ENCODE measurements at regions not wholly inside any gene's neighbourhood (a gene's known extent, or its start where the extent isn't known, plus 50 kb on each side); places are given as distances from the start of the nearest gene placed in this dataset.

DNA sequence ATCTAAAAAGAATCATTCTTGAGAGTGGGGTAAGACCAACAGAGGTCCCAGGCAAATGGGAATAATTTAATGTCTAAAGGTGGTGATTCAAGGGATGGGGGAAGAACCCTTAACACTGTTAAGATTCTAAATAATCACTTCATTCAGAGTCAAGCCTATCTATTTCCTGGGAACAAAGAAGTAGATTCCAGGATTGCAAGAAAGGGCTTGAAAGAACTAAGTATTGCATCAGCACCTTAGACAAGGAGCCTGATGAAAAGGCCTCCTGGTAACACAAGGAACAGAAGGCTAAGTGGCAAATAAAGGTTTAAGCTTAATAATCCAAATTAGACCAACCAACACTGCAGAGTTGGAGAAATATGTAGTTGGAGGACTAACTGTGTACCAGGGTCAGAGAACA lies 620.7 kb upstream of the BTBD3 start:
- ATAC-seq (no peak), DNase-seq (ENCODE audit: low read depth, low spot score) (no peak)
- no peak overlapping the region for H3K4me3 ChIP-seq (replicated peaks in 1 of 2; ENCODE audit: low read depth in 1 of 2, low read length in 2 of 2)
- BruUV-seq (replicated peaks) = no TSS peak
- no peaks in the 10 kb centered on the region for H3K27me3 ChIP-seq (ENCODE audit: insufficient read depth, low read length)
- TF ChIP-seq SRF (IDR thresholded peaks at IDR 0.05; ENCODE audit: low read depth) (no peak), JUND (IDR thresholded peaks at IDR 0.05) (no peak), ELF1 (IDR thresholded peaks at IDR 0.05; ENCODE audit: borderline replicate concordance, low read depth) (no peak), CEBPB (IDR thresholded peaks at IDR 0.05; ENCODE audit: low read depth) (no peak), EZH2 (IDR thresholded peaks at IDR 0.05) (no peak), CBX3 (IDR thresholded peaks at IDR 0.05; ENCODE audit: low read depth) (no peak), ZFX (IDR thresholded peaks at IDR 0.05) (no peak)
- TF ChIP-seq, protein P1, sequence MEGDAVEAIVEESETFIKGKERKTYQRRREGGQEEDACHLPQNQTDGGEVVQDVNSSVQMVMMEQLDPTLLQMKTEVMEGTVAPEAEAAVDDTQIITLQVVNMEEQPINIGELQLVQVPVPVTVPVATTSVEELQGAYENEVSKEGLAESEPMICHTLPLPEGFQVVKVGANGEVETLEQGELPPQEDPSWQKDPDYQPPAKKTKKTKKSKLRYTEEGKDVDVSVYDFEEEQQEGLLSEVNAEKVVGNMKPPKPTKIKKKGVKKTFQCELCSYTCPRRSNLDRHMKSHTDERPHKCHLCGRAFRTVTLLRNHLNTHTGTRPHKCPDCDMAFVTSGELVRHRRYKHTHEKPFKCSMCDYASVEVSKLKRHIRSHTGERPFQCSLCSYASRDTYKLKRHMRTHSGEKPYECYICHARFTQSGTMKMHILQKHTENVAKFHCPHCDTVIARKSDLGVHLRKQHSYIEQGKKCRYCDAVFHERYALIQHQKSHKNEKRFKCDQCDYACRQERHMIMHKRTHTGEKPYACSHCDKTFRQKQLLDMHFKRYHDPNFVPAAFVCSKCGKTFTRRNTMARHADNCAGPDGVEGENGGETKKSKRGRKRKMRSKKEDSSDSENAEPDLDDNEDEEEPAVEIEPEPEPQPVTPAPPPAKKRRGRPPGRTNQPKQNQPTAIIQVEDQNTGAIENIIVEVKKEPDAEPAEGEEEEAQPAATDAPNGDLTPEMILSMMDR (IDR thresholded peaks at IDR 0.05 in 2 of 3, conservative IDR thresholded peaks at IDR 0.05 in 1 of 3; ENCODE audit: borderline replicate concordance in 1 of 3, insufficient read depth in 1 of 3, low read depth in 2 of 3, low read length in 2 of 3) = no peak
- no peaks in the 10 kb centered on the region for H3K9me3 ChIP-seq (ENCODE audit: control insufficient read depth in 1 of 2, insufficient read depth in 1 of 2, low read depth in 1 of 2, low read length in 2 of 2)
- H3K9ac ChIP-seq (ENCODE audit: low read length) = no peak overlapping the region
- no peak overlapping the region for H3K27ac ChIP-seq (ENCODE audit: low read depth, low read length)
- no peaks in the 10 kb centered on the region for H4K20me1 ChIP-seq (ENCODE audit: insufficient read depth)
- H3K79me2 ChIP-seq (ENCODE audit: insufficient read depth, low read length) = no peaks in the 10 kb centered on the region
- no peaks in the 10 kb centered on the region; the same call in 1 of the 2 replicates for H3K9me2 ChIP-seq (ENCODE audit: insufficient read depth)
- H3K4me2 ChIP-seq (ENCODE audit: low read length) = no peak overlapping the region
- POLR2A ChIA-PET = no interaction called here
- no peak overlapping the region for H2AFZ ChIP-seq (ENCODE audit: low read depth, low read length, poor library complexity, severe bottlenecking)
- CTCF ChIA-PET = no interaction called here
- no peaks in the 10 kb centered on the region for H3K36me3 ChIP-seq (ENCODE audit: control insufficient read depth in 1 of 2, insufficient read depth in 2 of 2, low read length in 2 of 2)
- H3K4me1 ChIP-seq (ENCODE audit: control insufficient read depth in 1 of 2, insufficient read depth in 2 of 2, low read length in 2 of 2) = no peaks in the 10 kb centered on the region
- intact Hi-C loops (cut with micrococcal nuclease) = no loop called here
- RAD21 ChIA-PET (ENCODE audit: low non-redundant PET in 1 of 2, low total read pairs in 2 of 2, uncharacterized antibody in 2 of 2, unreplicated experiment in 2 of 2) = no interaction called here

DNA sequence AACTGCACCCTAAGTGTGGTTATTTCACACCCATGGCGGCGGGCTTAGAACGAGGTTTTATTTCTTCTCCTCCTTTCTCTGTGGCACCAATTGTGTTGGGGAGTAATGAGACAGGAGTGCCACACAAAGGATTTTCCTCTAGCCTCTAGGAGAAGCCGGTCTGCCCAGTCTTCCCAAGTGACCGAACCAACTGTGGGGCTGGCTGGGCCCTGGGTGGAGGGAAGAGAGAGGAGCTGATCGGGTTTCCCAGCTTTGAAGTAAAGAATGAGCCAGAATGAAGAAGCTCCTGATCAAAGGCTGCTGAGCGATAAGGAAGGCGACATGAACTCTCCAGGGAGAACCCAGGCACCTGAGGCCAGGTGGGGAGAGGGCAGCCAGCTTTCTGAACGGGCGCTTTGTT lies 616.0 kb upstream of the BTBD3 start:
- ChIA-PET RAD21 (ENCODE audit: low non-redundant PET in 1 of 2, low total read pairs in 2 of 2, uncharacterized antibody in 2 of 2, unreplicated experiment in 2 of 2) (no interaction called here), CTCF (no interaction called here), POLR2A (no interaction called here)
- TF ChIP-seq POLR2A (IDR thresholded peaks at IDR 0.05; ENCODE audit: borderline replicate concordance, extremely low read depth, insufficient read depth, insufficient read length) (no peak), RAD21 (IDR thresholded peaks at IDR 0.05; ENCODE audit: low read depth) (no peak), ZFX (IDR thresholded peaks at IDR 0.05) (no peak), CBX3 (IDR thresholded peaks at IDR 0.05; ENCODE audit: low read depth) (no peak), CEBPB (IDR thresholded peaks at IDR 0.05; ENCODE audit: low read depth) (no peak), SP1 (IDR thresholded peaks at IDR 0.05; ENCODE audit: low read depth) (no peak), EZH2phosphoT487 (IDR thresholded peaks at IDR 0.05; ENCODE audit: borderline replicate concordance) (no peak), SRF (IDR thresholded peaks at IDR 0.05; ENCODE audit: low read depth) (no peak)
- Histone ChIP-seq H3K79me2 (ENCODE audit: insufficient read depth, low read length) (no peaks in the 10 kb centered on the region), H4K20me1 (ENCODE audit: insufficient read depth) (no peaks in the 10 kb centered on the region), H2AFZ (ENCODE audit: low read depth, low read length, poor library complexity, severe bottlenecking) (no peak overlapping the region), H3K4me1 (ENCODE audit: control insufficient read depth in 1 of 2, insufficient read depth in 2 of 2, low read length in 2 of 2) (no peaks in the 10 kb centered on the region), H3K4me2 (ENCODE audit: low read length) (no peak overlapping the region), H3K9me3 (ENCODE audit: control insufficient read depth in 1 of 2, insufficient read depth in 1 of 2, low read depth in 1 of 2, low read length in 2 of 2) (no peaks in the 10 kb centered on the region), H3K27me3 (ENCODE audit: insufficient read depth, low read length) (no peaks in the 10 kb centered on the region), H3K4me3 (replicated peaks in 1 of 2; ENCODE audit: low read depth in 1 of 2, low read length in 2 of 2) (no peak overlapping the region), H3K9me2 (ENCODE audit: insufficient read depth) (no peaks in the 10 kb centered on the region; the same call in 1 of the 2 replicates), H3K36me3 (ENCODE audit: control insufficient read depth in 1 of 2, insufficient read depth in 2 of 2, low read length in 2 of 2) (no peaks in the 10 kb centered on the region), H3K9ac (ENCODE audit: low read length) (no peak overlapping the region), H3K27ac (ENCODE audit: low read depth, low read length) (no peak overlapping the region)
- DNase-seq (ENCODE audit: low read depth, low spot score) (no peak), ATAC-seq (no peak)
- BruUV-seq (replicated peaks) = no TSS peak
- intact Hi-C loops (cut with micrococcal nuclease) = no loop called here
